CD14-positive monocyte (primary cell): ENCODE measurements at regions not wholly inside any gene's neighbourhood (a gene's known extent, or its start where the extent isn't known, plus 50 kb on each side); places are given as distances from the start of the nearest gene placed in this dataset.

Source experiments
- DNase-seq, 3 donors: peaks; one replicate each; pipeline ENCODE4 v3.0.0-alpha.2; 2011 to 2022
- H2AFZ ChIP-seq: 2 replicates; pipeline ENCODE4 v1.6.0; 2012; ENCODE audit warnings: mild to moderate bottlenecking, low read depth, low read length, inconsistent platforms; ENCODE audit not compliant: insufficient read depth, poor library complexity, severe bottlenecking
- H3K27ac ChIP-seq, 2 donors: 1 replicate in 1 of 2; 2 replicates in 1 of 2; pipeline ENCODE4 v1.5.1; 2012 to 2013; ENCODE audit warnings: low read length in 2 of 2, control low read depth in 1 of 2, inconsistent platforms in 1 of 2, low read depth in 1 of 2, mild to moderate bottlenecking in 1 of 2
- H3K27me3 ChIP-seq, 2 donors: one replicate each; pipeline versions ENCODE4 v1.6.0 to v1.6.1; 2011 to 2013; ENCODE audit warnings: low read length in 2 of 2; ENCODE audit not compliant: control insufficient read depth in 2 of 2, insufficient read depth in 2 of 2
- H3K36me3 ChIP-seq, 2 donors: replicated peaks in 1 of 2; 1 replicate in 1 of 2; 2 replicates in 1 of 2; pipeline versions ENCODE4 v1.5.1 to v1.6.1; 2012 to 2013; ENCODE audit warnings: low read length in 2 of 2, control low read depth in 1 of 2, inconsistent platforms in 1 of 2, mild to moderate bottlenecking in 1 of 2; ENCODE audit not compliant: insufficient read depth in 2 of 2, control insufficient read depth in 1 of 2
- H3K4me1 ChIP-seq, 2 donors: 1 replicate in 1 of 2; 2 replicates in 1 of 2; pipeline versions ENCODE4 v1.5.1 to v1.6.1; 2012 to 2013; ENCODE audit warnings: low read length in 2 of 2, control low read depth in 1 of 2, inconsistent platforms in 1 of 2, mild to moderate bottlenecking in 1 of 2, moderate library complexity in 1 of 2; ENCODE audit not compliant: insufficient read depth in 2 of 2, control insufficient read depth in 1 of 2
- H3K4me2 ChIP-seq: replicated peaks from 2 replicates; pipeline ENCODE3; 2012; ENCODE audit warnings: low read length, moderate library complexity, mild to moderate bottlenecking; ENCODE audit not compliant: poor library complexity, severe bottlenecking; ENCODE audit errors: extremely low read depth
- H3K4me3 ChIP-seq, 3 experiments: fragments of 200-600 bp in 1 of 3; sonication (generic) in 1 of 3; replicated peaks in 1 of 3; 1 replicate in 2 of 3; 2 replicates in 1 of 3; pipeline ENCODE4 v1.5.1; 2011 to 2013; ENCODE audit warnings: low read length in 3 of 3, mild to moderate bottlenecking in 3 of 3, control low read depth in 2 of 3, low read depth in 2 of 3, inconsistent platforms in 1 of 3, moderate library complexity in 1 of 3
- H3K79me2 ChIP-seq: 2 replicates; pipeline ENCODE4 v1.6.0; 2012; ENCODE audit warnings: mild to moderate bottlenecking, control low read depth, inconsistent platforms, low read length, moderate library complexity; ENCODE audit not compliant: insufficient read depth
- H3K9ac ChIP-seq: 2 replicates; pipeline ENCODE4 v1.6.0; 2017; ENCODE audit warnings: low read length, mild to moderate bottlenecking; ENCODE audit not compliant: insufficient read depth, poor library complexity, severe bottlenecking
- H3K9me3 ChIP-seq, 2 donors: replicated peaks in 1 of 2; 1 replicate in 1 of 2; 2 replicates in 1 of 2; pipeline versions ENCODE4 v1.5.1 to v1.6.1; 2012 to 2013; ENCODE audit warnings: low read length in 2 of 2, control low read depth in 1 of 2; ENCODE audit not compliant: control insufficient read depth in 1 of 2, insufficient read depth in 1 of 2
- H4K20me1 ChIP-seq: 2 replicates; pipeline ENCODE4 v1.6.0; 2012; ENCODE audit warnings: mild to moderate bottlenecking, low read length, control low read depth, moderate library complexity; ENCODE audit not compliant: insufficient read depth
- H3K27ac Mint-ChIP-seq, 7 donors: one replicate each; pipeline ENCODE4 v1.8.0; 2020; ENCODE audit warnings: mild to moderate bottlenecking in 7 of 7, mixed read lengths in 7 of 7, moderate library complexity in 6 of 7, inconsistent platforms in 2 of 7
- H3K27me3 Mint-ChIP-seq, 3 donors: one replicate each; pipeline ENCODE4 v1.8.0; 2021 to 2022; ENCODE audit warnings: low read depth in 3 of 3, mild to moderate bottlenecking in 3 of 3, mixed read lengths in 3 of 3, moderate library complexity in 3 of 3, inconsistent platforms in 1 of 3
- H3K36me3 Mint-ChIP-seq, 2 donors: one replicate each; pipeline ENCODE4 v1.8.0; 2020; ENCODE audit warnings: mixed read lengths in 2 of 2, inconsistent platforms in 1 of 2, mild to moderate bottlenecking in 1 of 2
- H3K4me1 Mint-ChIP-seq: one replicate; pipeline ENCODE4 v1.8.0; 2020; ENCODE audit warnings: mild to moderate bottlenecking, mixed read lengths
- H3K4me3 Mint-ChIP-seq, 2 donors: one replicate each; pipeline ENCODE4 v1.8.0; 2020; ENCODE audit warnings: mild to moderate bottlenecking in 2 of 2, mixed read lengths in 2 of 2, moderate library complexity in 1 of 2
- H3K9me3 Mint-ChIP-seq, 7 donors: one replicate each; pipeline ENCODE4 v1.8.0; 2020 to 2022; ENCODE audit warnings: mixed read lengths in 7 of 7, mild to moderate bottlenecking in 6 of 7, moderate library complexity in 6 of 7, inconsistent platforms in 2 of 7
- CTCF ChIP-seq: fragments of 200-600 bp; IDR thresholded peaks from one replicate; pipeline ENCODE4 v1.8.0; 2022; ENCODE audit warnings: antibody characterized with exemption, mild to moderate bottlenecking
- WGBS: methylation state at CpG from one replicate; pipeline ENCODE4 v1.1.5; 2013; ENCODE audit warnings: missing lambda C conversion rate; ENCODE audit not compliant: insufficient coverage; 5-methylcytosine and 5-hydroxymethylcytosine counted together
- intact Hi-C, 2 donors: fragments of 100-400 bp; cut with micrococcal nuclease; formaldehyde crosslinking; loops; one replicate each; pipeline versions ENCODE4 v1.15.0 to v1.15.1; 2023

GRCh38 chr7:155361947-155362346 is 64.3 kb downstream of the INSIG1 start:
- Mint-ChIP-seq H3K9me3 (peaks cover 0 to 5% (median 0%) of the 10 kb centered on the region in 7 donors), H3K4me3 (no peak overlapping the region), H3K27me3 (peaks cover 7 to 18% (median 12%) of the 10 kb centered on the region in 3 donors), H3K4me1 (peaks cover 56% of the 10 kb centered on the region), H3K36me3 (no peaks in the 10 kb centered on the region), H3K27ac (no peak overlapping the region)
- Histone ChIP-seq H3K9me3 (no peaks in the 10 kb centered on the region), H3K27ac (no peak overlapping the region), H4K20me1 (no peaks in the 10 kb centered on the region), H3K4me2 (no peak overlapping the region), H3K79me2 (no peaks in the 10 kb centered on the region), H2AFZ (no peak overlapping the region), H3K9ac (no peak overlapping the region), H3K4me3 (no peak overlapping the region), H3K4me1 (peaks cover 43 to 60% of the 10 kb centered on the region in 2 donors), H3K27me3 (no peaks in the 10 kb centered on the region), H3K36me3 (no peaks in the 10 kb centered on the region)
- 100% methylated on average over 4 of the region's 7 CpGs for WGBS
- DNase-seq: no peak
- intact Hi-C loops: no loop called here
- no peak for TF ChIP-seq CTCF

- no peaks in the 10 kb centered on the region for H4K20me1 ChIP-seq
- no peak overlapping the region for H3K27ac ChIP-seq
- H3K4me3 Mint-ChIP-seq: no peak overlapping the region
- no peaks in the 10 kb centered on the region for H3K9me3 ChIP-seq
- no peaks in the 10 kb centered on the region for H3K27me3 ChIP-seq
- H3K4me2 ChIP-seq: no peak overlapping the region
- H3K4me3 ChIP-seq: no peak overlapping the region
- intact Hi-C loops: no loop called here
- no peak overlapping the region for H3K27ac Mint-ChIP-seq
- peaks cover 0 to 5% (median 0%) of the 10 kb centered on the region in 7 donors for H3K9me3 Mint-ChIP-seq
- no peaks in the 10 kb centered on the region for H3K36me3 ChIP-seq
- peaks cover 50% of the 10 kb centered on the region for H3K4me1 Mint-ChIP-seq
- H3K4me1 ChIP-seq: peaks cover 37 to 54% of the 10 kb centered on the region in 2 donors
- no peak overlapping the region for H2AFZ ChIP-seq
- no peak for TF ChIP-seq CTCF
- H3K36me3 Mint-ChIP-seq: no peaks in the 10 kb centered on the region
- WGBS: 94% methylated on average over 5 of the region's 11 CpGs
- DNase-seq: no peak
- peaks cover 7 to 18% (median 12%) of the 10 kb centered on the region in 3 donors for H3K27me3 Mint-ChIP-seq
- no peaks in the 10 kb centered on the region for H3K79me2 ChIP-seq
- H3K9ac ChIP-seq: no peak overlapping the region
Observed at GRCh38 chr7:155362380-155363145, 64.9 kb downstream of the INSIG1 start.
